Central memory CD8-positive, alpha-beta T cell (primary cell): ENCODE measurements at regions not wholly inside any gene's neighbourhood (a gene's known extent, or its start where the extent isn't known, plus 50 kb on each side); places are given as distances from the start of the nearest gene placed in this dataset.

Source experiments
- ATAC-seq: fragments of 150-1000 bp; cut with Tn5 transposase; replicated peaks from 2 replicates; pipeline ENCODE4 v1.10.0; 2022; ENCODE audit warnings: mild to moderate bottlenecking, moderate FRiP score, moderate number of reproducible peaks; ENCODE audit not compliant: poor library complexity, severe bottlenecking; ENCODE audit errors: extremely low read depth
- DNase-seq, 2 donors: peaks; one replicate each; pipeline ENCODE4 v3.0.0; 2021; ENCODE audit warnings: low spot score in 2 of 2
- H3K27ac Mint-ChIP-seq: one replicate; pipeline ENCODE4 v1.8.0; 2022; ENCODE audit warnings: low read depth, mild to moderate bottlenecking, moderate library complexity, mixed read lengths
- H3K27me3 Mint-ChIP-seq: one replicate; pipeline ENCODE4 v1.8.0; 2022; ENCODE audit warnings: mixed read lengths
- H3K36me3 Mint-ChIP-seq: one replicate; pipeline ENCODE4 v1.8.0; 2022; ENCODE audit warnings: mild to moderate bottlenecking, moderate library complexity, mixed read lengths; ENCODE audit not compliant: insufficient read depth
- H3K4me1 Mint-ChIP-seq: one replicate; pipeline ENCODE4 v1.8.0; 2022; ENCODE audit warnings: mixed read lengths
- H3K4me3 Mint-ChIP-seq: one replicate; pipeline ENCODE4 v1.8.0; 2022; ENCODE audit warnings: mild to moderate bottlenecking, moderate library complexity, mixed read lengths
- H3K9me3 Mint-ChIP-seq: one replicate; pipeline ENCODE4 v1.8.0; 2022; ENCODE audit warnings: mixed read lengths

DNA sequence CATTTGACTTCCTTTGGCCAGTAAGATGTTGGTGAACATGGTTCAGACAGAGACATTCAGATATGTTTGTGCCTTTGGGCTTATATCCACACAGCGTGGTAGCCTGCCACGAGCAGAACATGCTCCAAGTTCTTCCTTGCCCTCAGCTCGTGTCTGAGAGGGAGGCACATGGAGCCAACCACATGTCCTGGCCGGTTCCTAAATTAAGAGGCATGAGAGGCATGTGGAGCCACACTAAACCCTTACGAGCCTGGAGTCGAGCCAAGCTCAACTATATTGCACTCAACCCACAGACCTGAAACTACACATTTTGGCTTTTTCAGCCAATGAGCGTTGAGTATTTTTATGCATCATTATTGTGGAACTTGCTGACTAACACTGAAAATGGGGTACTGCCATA lies 133.7 kb upstream of the KCNK1 start:
- DNase-seq (no peak), ATAC-seq (no peak)
- Mint-ChIP-seq H3K4me1 (no peaks in the 10 kb centered on the region), H3K27ac (no peak overlapping the region), H3K4me3 (no peak overlapping the region), H3K36me3 (no peaks in the 10 kb centered on the region), H3K27me3 (peaks cover 69% of the 10 kb centered on the region), H3K9me3 (no peaks in the 10 kb centered on the region)

DNA sequence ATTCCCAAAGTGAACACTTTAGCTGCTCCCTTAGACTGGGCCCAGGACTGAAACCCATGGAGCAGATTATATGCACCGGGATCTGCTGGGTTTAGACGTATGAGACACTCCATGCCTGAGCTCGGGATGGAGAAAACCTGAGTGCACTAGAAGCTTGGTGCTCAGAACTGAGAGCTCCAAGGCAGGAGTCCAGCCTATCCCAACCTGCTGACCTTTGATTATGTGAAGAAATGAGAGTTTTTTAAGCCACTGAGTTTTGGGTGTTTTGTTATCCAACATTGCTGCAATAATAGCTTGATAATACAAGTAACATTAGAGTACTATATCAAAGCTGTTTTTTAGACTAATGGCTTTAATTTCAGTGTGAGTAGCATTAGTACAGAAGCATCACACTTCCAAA lies 131.5 kb upstream of the KCNK1 start:
- Mint-ChIP-seq H3K27me3 (peaks cover 72% of the 10 kb centered on the region), H3K36me3 (no peaks in the 10 kb centered on the region), H3K4me3 (no peak overlapping the region), H3K27ac (no peak overlapping the region), H3K9me3 (no peaks in the 10 kb centered on the region), H3K4me1 (no peaks in the 10 kb centered on the region)
- no peak for DNase-seq
- no peak for ATAC-seq

DNA sequence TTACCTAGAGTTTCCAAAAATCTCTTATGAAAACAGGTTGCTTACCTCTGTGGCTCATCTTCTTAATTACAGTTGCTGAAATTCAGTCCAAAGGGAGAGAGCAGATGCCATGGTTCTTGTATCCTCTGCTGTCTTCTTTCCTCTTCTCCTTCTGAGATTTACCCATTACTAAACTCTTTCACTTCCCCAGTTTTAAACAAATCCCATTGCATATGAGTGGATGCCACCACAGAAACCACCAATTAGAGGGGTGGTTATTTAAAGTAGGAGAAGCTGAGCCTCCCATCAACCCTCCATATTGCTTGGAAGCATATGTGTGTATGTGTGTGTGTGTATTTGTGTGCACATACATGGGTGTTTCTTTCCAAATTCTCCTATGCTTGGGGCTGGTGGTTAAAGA lies 128.5 kb upstream of the KCNK1 start:
- no peak overlapping the region for H3K4me3 Mint-ChIP-seq
- no peaks in the 10 kb centered on the region for H3K4me1 Mint-ChIP-seq
- DNase-seq (no peak), ATAC-seq (no peak)
- no peaks in the 10 kb centered on the region for H3K36me3 Mint-ChIP-seq
- H3K27me3 Mint-ChIP-seq, result peaks cover 72% of the 10 kb centered on the region
- no peaks in the 10 kb centered on the region for H3K9me3 Mint-ChIP-seq
- H3K27ac Mint-ChIP-seq, result no peak overlapping the region

DNA sequence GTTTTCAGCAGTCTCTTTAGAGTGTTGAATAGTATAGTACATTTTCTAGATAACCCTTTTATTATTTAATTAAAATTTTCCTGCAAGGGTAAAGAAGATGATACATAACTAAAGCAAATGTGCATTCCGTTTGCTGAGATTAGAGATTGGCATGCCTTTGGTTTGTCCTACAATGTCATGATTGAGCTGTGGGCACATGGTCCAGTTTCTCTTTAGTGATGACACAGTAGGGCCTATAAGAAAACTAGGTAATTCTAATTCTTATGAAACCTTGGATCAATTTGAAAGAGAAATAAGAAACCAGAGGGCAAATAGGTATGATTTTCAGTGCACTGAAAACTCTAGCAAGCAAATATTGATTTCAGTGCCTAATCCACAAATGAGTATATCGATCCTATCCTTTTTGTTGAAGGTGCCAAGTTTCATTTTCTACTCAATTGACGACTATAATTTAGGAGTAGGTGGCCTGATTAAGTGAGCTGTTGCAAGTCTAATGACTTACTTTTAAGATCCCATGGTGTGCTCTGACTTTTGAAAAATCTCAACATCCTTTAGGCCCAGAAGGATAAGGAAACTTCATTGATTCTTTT lies 128.0 kb upstream of the KCNK1 start:
- H3K9me3 Mint-ChIP-seq, result no peaks in the 10 kb centered on the region
- H3K27ac Mint-ChIP-seq, result no peak overlapping the region
- ATAC-seq, result no peak
- H3K27me3 Mint-ChIP-seq, result peaks cover 75% of the 10 kb centered on the region
- H3K4me3 Mint-ChIP-seq, result no peak overlapping the region
- H3K4me1 Mint-ChIP-seq, result no peaks in the 10 kb centered on the region
- H3K36me3 Mint-ChIP-seq, result no peaks in the 10 kb centered on the region
- DNase-seq, result no peak

DNA sequence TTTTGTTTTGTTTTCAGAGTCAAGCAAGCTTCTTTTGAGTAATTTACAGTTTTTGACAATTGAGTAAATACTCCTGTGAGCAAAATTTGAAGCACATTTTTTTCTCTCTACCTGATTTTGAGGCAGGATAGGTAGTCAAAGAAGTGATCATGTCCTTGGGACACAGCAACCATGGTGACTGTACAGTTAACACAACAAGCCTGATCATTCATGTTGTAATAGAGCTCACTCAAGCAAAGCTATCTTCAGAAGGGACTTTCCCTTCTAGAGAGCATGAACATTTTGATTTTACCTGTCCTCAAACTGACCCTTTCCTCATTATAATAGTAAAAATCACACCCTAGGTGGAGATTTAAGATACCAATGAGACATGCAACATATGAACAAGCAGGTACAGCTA lies 126.5 kb upstream of the KCNK1 start:
- Mint-ChIP-seq H3K36me3 (no peaks in the 10 kb centered on the region), H3K4me3 (no peak overlapping the region), H3K27ac (no peak overlapping the region), H3K4me1 (no peaks in the 10 kb centered on the region), H3K9me3 (no peaks in the 10 kb centered on the region), H3K27me3 (peaks cover 86% of the 10 kb centered on the region)
- DNase-seq, result no peak
- no peak for ATAC-seq

DNA sequence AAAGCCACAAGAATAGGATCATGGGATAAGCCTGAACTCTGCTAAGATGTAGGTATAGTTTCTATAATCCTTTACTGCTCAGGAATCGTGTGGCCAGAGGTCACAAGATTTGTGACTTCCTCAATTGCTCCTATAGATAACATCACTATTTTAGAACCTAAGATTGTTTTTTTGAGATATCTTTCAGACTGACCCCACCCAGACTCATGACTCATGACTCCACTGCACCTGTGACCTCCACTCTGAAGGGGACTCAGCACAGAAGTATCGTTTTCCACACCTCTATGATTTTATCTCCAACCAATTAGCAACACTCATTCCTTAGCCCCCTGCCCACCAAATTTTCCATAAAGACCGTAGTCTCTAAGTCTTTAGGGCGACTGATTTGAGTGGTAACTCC lies 124.5 kb upstream of the KCNK1 start:
- ATAC-seq, result no peak
- Mint-ChIP-seq H3K4me3 (no peak overlapping the region), H3K36me3 (no peaks in the 10 kb centered on the region), H3K27me3 (peaks cover 70% of the 10 kb centered on the region), H3K9me3 (no peaks in the 10 kb centered on the region), H3K4me1 (no peaks in the 10 kb centered on the region), H3K27ac (no peak overlapping the region)
- no peak for DNase-seq

DNA sequence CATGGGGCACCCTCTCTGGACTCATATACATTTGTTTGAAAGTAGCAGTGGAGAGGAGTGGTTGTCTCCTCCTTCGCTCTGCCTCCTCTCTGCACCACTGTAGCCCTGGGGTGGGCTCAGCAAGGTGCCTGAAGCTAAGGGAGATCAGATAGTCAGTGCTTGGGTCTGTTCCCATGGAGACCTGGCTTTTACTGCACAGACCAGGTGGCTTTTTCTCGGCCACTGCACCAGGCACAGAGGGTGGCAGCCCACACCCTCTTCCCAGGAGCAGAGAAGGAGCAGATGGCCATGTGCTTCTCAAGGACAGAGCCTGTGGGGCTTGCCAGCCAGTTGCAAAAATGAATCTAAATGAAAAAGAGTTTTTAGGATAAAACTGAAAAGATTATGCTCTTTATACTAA lies 123.4 kb upstream of the KCNK1 start:
- no peaks in the 10 kb centered on the region for H3K36me3 Mint-ChIP-seq
- no peak for DNase-seq
- no peaks in the 10 kb centered on the region for H3K9me3 Mint-ChIP-seq
- ATAC-seq, result no peak
- no peak overlapping the region for H3K4me3 Mint-ChIP-seq
- H3K27ac Mint-ChIP-seq, result no peak overlapping the region
- H3K27me3 Mint-ChIP-seq, result peaks cover 60% of the 10 kb centered on the region
- no peaks in the 10 kb centered on the region for H3K4me1 Mint-ChIP-seq

DNA sequence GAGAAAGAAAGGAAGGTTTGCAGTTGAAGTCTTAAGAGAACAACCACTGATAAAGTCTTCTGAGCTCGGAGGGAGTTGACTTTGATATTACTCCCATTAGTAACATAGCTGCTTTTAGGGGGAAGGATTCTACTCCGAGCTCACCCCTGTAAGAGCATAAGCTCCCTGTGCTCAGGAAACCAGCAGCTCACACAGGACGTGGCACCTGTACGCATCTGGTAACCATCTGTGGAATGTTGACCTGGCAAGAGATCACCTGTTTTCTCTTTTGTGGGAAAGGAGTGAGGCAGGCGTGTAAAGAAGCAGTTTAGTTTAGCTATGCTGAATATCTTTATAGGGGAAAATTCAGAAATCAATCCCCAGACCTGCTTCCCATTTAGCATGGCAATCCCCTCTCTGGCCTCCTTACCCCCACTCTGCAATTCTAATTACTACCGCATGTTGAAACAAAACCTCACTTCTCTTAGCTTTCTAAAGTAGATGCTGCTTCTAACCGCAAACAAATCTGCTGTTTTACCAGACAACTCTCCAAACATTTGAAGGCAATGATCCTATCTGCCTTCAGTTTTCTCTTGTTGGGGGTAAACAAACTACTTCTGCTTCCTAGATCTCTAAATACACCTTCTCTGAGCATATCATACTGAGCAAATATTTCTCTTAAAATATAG lies 121.8 kb upstream of the KCNK1 start:
- DNase-seq (no peak), ATAC-seq (no peak)
- H3K27ac Mint-ChIP-seq, result no peak overlapping the region
- no peak overlapping the region for H3K4me3 Mint-ChIP-seq
- H3K9me3 Mint-ChIP-seq, result no peaks in the 10 kb centered on the region
- no peaks in the 10 kb centered on the region for H3K36me3 Mint-ChIP-seq
- H3K4me1 Mint-ChIP-seq, result no peaks in the 10 kb centered on the region
- peaks cover 57% of the 10 kb centered on the region for H3K27me3 Mint-ChIP-seq

DNA sequence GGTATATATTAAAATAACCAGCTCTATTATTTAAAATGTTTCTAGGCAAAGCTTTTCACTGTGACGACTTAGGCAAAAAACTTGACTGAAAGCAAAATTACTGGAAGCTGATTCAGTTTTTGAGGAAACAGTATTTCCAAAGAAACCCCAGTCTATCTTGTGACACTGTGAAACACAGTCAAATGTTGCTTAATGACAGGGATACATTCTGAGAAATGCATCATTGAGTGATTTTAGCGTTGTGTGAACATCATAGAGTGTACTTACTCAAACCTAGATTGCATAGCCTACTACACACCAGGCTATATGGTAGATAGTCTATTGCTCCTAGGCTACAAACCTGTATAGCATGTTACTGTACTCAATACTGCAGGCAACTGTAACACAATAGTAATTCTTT lies 116.9 kb upstream of the KCNK1 start:
- DNase-seq, result no peak
- ATAC-seq, result no peak
- peaks cover 28% of the 10 kb centered on the region for H3K27me3 Mint-ChIP-seq
- H3K27ac Mint-ChIP-seq, result no peak overlapping the region
- no peak overlapping the region for H3K4me3 Mint-ChIP-seq
- no peaks in the 10 kb centered on the region for H3K9me3 Mint-ChIP-seq
- no peaks in the 10 kb centered on the region for H3K36me3 Mint-ChIP-seq
- no peaks in the 10 kb centered on the region for H3K4me1 Mint-ChIP-seq

DNA sequence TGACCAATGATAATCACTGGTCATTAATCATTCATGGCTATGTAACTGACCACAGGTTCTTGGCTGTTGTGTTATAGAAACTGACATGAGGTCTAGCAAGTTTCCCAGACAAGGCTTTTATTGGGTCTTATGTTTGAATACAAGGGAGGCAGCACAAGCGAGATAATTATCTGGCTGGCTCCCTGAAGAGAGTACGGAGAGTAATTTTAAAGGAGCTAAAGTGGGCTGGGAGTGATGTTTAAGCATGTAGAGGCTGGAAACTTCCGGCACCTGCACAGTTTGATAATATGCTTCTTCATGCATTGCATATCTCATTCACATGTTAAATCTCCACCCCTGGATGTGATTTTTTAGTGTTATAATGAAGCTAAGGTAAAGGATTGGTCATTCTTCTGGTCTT lies 116.2 kb upstream of the KCNK1 start:
- ATAC-seq, result no peak
- H3K9me3 Mint-ChIP-seq, result no peaks in the 10 kb centered on the region
- no peaks in the 10 kb centered on the region for H3K36me3 Mint-ChIP-seq
- H3K4me3 Mint-ChIP-seq, result no peak overlapping the region
- no peak overlapping the region for H3K27ac Mint-ChIP-seq
- peaks cover 35% of the 10 kb centered on the region for H3K27me3 Mint-ChIP-seq
- H3K4me1 Mint-ChIP-seq, result no peaks in the 10 kb centered on the region
- DNase-seq, result no peak

DNA sequence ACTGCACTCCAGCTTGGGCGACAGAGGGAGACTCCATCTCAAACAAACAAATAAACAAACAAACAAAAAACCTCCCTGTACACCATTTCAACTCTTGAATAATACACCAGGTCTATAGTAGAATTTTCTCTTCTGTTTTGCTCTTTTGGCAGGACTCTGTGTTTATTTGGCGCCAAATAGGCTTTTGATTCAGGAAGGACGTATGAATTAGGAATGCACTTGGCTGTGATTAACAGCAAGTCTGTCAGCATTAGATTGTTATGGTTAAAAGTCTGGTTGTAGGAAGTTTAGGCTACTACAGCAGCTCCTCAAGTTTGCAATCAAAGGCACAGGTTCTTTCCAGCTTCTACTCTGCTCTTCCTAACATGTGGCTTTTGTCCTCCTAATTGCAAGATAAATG lies 113.8 kb upstream of the KCNK1 start:
- H3K4me1 Mint-ChIP-seq, result no peaks in the 10 kb centered on the region
- no peak overlapping the region for H3K27ac Mint-ChIP-seq
- no peaks in the 10 kb centered on the region for H3K36me3 Mint-ChIP-seq
- peaks cover 35% of the 10 kb centered on the region for H3K27me3 Mint-ChIP-seq
- no peaks in the 10 kb centered on the region for H3K9me3 Mint-ChIP-seq
- ATAC-seq (no peak), DNase-seq (no peak)
- no peak overlapping the region for H3K4me3 Mint-ChIP-seq

DNA sequence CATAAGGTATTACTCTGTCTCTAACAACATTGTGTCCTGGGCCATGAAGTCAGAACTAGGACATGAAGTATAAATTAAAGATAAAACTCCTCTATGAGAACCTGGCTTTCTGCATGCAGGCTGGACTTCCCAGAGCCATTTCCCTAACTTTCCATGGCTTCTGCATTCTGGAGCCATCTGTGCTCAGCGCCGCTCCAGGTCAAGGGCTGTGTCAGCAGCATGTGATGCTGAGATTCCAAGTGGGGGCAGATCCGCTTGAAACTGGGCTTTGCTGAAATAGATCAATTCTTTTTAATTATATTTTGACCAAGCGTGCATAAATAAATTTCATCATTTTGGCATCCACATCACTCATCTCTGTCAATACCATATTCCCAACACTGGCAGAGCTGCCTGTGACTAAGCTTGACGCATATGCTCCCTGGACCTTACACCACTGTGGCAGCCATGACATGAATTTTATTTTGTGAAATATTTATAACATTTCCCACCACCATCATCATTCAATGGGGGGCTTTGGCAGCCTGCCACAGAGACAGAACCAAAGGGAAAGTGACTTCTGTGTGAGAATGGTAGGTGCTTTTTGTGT lies 110.4 kb upstream of the KCNK1 start:
- ATAC-seq (no peak), DNase-seq (no peak)
- Mint-ChIP-seq H3K27me3 (peaks cover 13% of the 10 kb centered on the region), H3K4me3 (no peak overlapping the region), H3K9me3 (no peaks in the 10 kb centered on the region), H3K36me3 (no peaks in the 10 kb centered on the region), H3K27ac (no peak overlapping the region), H3K4me1 (no peaks in the 10 kb centered on the region)

DNA sequence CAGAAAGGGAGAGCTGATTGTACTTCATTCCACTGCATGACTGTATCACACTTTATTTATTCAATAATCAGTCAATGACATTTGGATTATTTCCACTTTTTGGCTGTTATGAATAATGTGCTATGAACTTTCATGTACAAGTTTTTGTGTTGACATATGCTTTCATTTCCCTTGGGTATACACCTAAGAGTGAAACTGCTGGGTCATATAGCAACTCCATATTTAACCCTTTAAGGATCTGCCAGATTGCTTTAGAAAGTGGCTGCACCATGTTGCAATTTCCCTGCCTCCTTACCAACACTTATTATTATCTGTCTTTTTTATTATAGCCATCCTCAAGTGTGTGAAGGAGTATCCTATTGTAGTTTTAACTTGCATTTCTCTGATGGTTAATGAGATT lies 108.8 kb upstream of the KCNK1 start:
- no peaks in the 10 kb centered on the region for H3K9me3 Mint-ChIP-seq
- ATAC-seq, result no peak
- H3K4me3 Mint-ChIP-seq, result no peak overlapping the region
- no peaks in the 10 kb centered on the region for H3K4me1 Mint-ChIP-seq
- peaks cover 21% of the 10 kb centered on the region for H3K27me3 Mint-ChIP-seq
- DNase-seq, result no peak
- no peak overlapping the region for H3K27ac Mint-ChIP-seq
- no peaks in the 10 kb centered on the region for H3K36me3 Mint-ChIP-seq
